Thymus (tissue), 11 donors: ENCODE measurements at regions not wholly inside any gene's neighbourhood (a gene's known extent, or its start where the extent isn't known, plus 50 kb on each side); places are given as distances from the start of the nearest gene placed in this dataset.
"Not testable (repeated sequence)": the region's sequence is repeated elsewhere in the genome, so short reads cannot be mapped to it uniquely, and the experiment has no call there.

Experiments used
- DNase-seq, 9 donors: peaks; one replicate each; pipeline ENCODE4 v3.0.0-alpha.2; 2013; ENCODE audit warnings: low spot score in 9 of 9, low read depth in 6 of 9, missing footprints in 1 of 9
- H3K27ac ChIP-seq, 2 donors: one replicate each; pipeline ENCODE4 v1.5.1; 2013; ENCODE audit warnings: control low read depth in 1 of 2, low read depth in 1 of 2, low read length in 1 of 2, mild to moderate bottlenecking in 1 of 2, moderate library complexity in 1 of 2
- H3K27me3 ChIP-seq, 2 donors: one replicate each; pipeline ENCODE4 v1.5.1; 2013; ENCODE audit warnings: low read length in 1 of 2; ENCODE audit not compliant: control insufficient read depth in 2 of 2, insufficient read depth in 1 of 2
- H3K36me3 ChIP-seq, 2 donors: one replicate each; pipeline ENCODE4 v1.5.1; 2013; ENCODE audit warnings: low read length in 1 of 2, mild to moderate bottlenecking in 1 of 2, moderate library complexity in 1 of 2; ENCODE audit not compliant: control insufficient read depth in 2 of 2, insufficient read depth in 2 of 2
- H3K4me1 ChIP-seq, 2 donors: one replicate each; pipeline ENCODE4 v1.5.1; 2013; ENCODE audit warnings: low read length in 2 of 2; ENCODE audit not compliant: control insufficient read depth in 2 of 2, insufficient read depth in 2 of 2
- H3K4me3 ChIP-seq, 2 donors: one replicate each; pipeline ENCODE4 v1.5.1; 2013; ENCODE audit warnings: low read length in 2 of 2, control low read depth in 1 of 2, mild to moderate bottlenecking in 1 of 2
- H3K9me3 ChIP-seq, 2 donors: one replicate each; pipeline ENCODE4 v1.5.1; 2013; ENCODE audit warnings: low read length in 1 of 2, mild to moderate bottlenecking in 1 of 2; ENCODE audit not compliant: control insufficient read depth in 2 of 2, insufficient read depth in 1 of 2
- WGBS: extraction: QIAGEN DNeasy Blood & Tissue Kit; methylation state at CpG from one replicate; pipeline ENCODE4 v1.1.7; 2013; 5-methylcytosine and 5-hydroxymethylcytosine counted together
- donor health status: healthy.

DNA sequence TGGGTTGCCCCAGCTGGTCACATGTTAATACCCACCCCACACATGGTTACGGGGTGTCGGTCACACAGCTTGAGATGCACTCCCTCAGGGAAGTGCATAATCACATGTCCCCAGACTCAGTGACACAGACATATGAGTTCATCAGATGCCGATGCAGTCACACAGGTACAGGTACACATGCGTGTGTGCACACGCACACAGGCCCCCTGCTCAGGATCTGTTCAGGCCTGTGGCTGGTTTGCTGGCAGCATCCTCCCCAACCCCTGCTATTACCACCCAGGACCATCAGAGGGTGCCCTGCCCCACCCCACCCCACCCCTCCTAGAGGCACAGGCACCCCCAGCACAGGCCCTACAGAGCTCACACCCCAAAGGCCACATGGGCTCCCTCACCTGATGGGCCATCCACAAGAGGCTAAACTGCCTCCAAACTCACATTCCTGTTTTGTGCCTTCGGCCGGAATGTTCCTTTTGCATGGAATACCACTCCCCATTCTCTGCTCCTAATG, 120.6 kb upstream of the ZSCAN2 start:
- not testable (repeated sequence) for H3K4me1 ChIP-seq, H3K27me3 ChIP-seq, H3K27ac ChIP-seq, DNase-seq, H3K36me3 ChIP-seq, H3K9me3 ChIP-seq, H3K4me3 ChIP-seq
- no CpG with 5 or more reads among the region's 7 CpGs for WGBS

DNA sequence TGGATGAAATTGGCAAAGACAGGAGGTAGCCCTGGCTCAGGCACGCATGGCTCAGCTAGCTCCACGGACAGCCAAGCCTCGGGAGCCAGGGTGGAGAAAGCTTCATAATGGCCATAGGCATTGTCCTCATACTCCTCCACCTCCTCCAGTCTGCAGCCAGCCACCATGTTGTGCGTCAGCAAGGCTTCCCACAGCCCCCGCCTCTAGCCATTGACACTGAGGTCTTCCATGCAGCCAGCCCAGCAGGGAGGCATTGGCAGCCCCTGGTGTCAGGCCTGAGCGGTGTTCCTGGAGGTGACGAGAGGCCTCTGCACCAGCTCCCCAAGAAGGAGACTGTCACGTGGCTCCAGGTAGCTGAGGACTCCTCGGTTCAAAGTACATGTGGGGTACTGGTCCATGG, 117.0 kb upstream of the ZSCAN2 start:
- H3K36me3 ChIP-seq, H3K27ac ChIP-seq, DNase-seq: not testable (repeated sequence)

DNA sequence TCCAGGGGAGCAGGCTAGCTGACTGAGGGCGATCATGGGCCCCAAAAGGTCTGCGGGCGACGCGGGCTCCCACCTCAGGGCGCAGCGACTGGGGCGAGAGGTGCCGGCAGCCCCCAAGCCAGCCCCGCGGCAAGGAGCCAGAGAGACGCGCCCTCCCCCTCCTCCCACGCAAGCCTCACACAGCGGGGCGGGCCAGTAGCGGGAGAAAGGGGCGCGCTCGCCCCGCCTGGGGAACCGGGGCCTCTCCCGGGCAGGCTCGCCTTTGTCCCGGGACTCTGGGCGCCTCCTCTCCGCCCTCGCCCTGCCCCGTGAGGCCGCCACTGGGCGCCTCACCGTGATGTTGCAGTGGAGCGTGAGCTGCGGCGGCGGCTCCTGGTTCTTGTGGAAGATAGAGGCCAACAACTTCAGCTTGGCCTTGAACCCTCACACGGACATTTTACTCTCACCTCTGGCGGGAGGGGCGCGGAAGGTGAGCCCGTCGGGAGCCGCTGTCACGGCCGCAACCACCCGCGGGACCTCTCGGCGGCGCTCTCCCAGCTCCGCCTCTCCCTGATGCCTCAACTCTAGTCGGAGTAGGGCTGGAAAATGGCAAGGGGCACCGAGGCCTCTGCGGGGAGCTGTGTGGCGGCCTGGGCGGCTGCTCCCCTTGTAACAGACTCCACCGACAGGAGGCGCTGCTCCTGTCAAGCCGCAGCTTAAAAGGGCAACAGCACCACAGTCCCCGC, 100.5 kb upstream of the ZSCAN2 start:
- not testable (repeated sequence) for H3K4me1 ChIP-seq, H3K9me3 ChIP-seq, H3K27ac ChIP-seq, H3K27me3 ChIP-seq, H3K4me3 ChIP-seq, DNase-seq, H3K36me3 ChIP-seq
- WGBS: 0% methylated on average over 12 of the region's 60 CpGs

More for the DNA sequence above, 117.0 kb upstream of the ZSCAN2 start:
- 95% methylated on average over 2 of the region's 9 CpGs for WGBS
- H3K27me3 ChIP-seq, H3K9me3 ChIP-seq, H3K4me1 ChIP-seq, H3K4me3 ChIP-seq: not testable (repeated sequence)

DNA sequence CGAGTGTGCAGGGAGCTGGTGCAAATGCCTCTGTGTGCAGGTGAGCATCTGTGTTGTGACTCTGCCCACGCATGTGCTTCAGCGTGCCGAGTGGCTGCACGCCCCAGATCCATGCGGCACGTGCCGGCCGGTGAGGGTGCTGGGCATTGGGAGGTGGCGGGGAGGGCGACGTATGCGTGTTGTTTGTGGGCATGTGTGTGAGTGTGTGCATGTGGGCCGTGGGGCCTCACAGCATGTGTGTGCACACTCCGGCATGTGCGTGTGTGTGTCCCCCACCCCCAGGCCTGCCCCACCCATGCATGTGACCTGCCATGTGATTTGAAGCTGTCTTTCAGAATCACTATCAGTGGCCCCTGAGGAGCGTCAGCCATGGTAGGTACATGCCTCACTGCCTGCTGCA, 97.7 kb upstream of the ZSCAN2 start:
- 98% methylated on average over 8 of the region's 17 CpGs for WGBS
- not testable (repeated sequence) for H3K9me3 ChIP-seq, H3K27me3 ChIP-seq, DNase-seq, H3K36me3 ChIP-seq, H3K4me1 ChIP-seq, H3K4me3 ChIP-seq, H3K27ac ChIP-seq

DNA sequence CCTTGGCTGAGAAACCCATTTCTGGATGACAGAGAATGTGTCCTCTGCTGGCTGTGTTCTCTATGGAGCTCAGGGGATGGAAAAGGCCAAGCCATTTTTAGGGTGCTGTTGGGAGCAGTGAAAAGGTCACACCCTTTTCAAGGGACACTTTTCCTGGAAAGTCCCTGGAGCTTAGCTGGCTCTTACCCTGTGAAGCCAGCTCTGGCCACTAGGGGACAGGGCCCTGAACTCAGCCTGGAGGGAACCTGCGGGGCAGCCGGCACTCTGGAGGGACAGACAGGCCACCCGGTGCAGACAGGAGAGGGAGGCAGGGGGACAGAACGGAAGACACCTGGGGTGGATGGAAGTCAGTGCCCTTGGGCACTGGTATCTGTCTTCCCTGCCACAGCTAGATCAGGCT, 95.3 kb upstream of the ZSCAN2 start:
- not testable (repeated sequence) for H3K36me3 ChIP-seq, H3K27me3 ChIP-seq, H3K9me3 ChIP-seq, H3K4me3 ChIP-seq, H3K4me1 ChIP-seq, H3K27ac ChIP-seq, DNase-seq
- 100% methylated on average over 2 of the region's 4 CpGs for WGBS

DNA sequence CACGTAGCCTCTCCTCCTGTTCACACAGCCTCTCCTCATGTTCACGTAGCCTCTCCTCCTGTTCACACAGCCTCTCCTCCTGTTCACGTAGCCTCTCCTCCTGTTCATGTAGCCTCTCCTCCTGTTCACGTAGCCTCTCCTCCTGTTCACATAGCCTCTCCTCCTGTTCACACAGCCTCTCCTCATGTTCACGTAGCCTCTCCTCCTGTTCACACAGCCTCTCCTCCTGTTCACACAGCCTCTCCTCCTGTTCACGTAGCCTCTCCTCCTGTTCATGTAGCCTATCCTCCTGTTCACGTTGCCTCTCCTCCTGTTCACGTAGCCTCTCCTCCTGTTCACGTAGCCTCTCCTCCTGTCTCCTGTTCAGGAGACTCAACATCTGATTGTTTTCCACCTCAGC, 88.5 kb upstream of the ZSCAN2 start:
- DNase-seq, H3K36me3 ChIP-seq, H3K27ac ChIP-seq, H3K4me3 ChIP-seq, H3K4me1 ChIP-seq, H3K27me3 ChIP-seq, H3K9me3 ChIP-seq: not testable (repeated sequence)
- 97% methylated on average over 4 of the region's 9 CpGs for WGBS

DNA sequence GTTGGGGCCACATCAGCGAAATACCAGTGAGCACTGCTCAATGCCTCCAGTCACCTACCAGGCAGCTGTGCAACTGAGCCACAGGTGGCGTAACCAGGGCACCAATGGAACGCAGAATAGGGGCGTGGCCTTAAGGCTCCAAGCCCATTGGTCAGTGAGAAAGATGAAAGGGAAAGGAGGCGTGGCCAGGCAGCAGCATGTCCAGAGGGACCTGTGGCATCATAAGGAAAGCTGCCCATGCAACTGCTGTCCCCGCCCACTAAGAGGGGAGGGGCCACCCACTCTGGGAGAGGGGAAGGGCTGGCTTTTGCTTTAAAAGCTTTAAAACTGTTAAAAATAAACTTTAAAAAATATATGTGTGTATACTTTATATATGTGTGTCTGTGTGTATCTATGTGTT, 84.0 kb upstream of the ZSCAN2 start:
- 97% methylated on average over 5 of the region's 6 CpGs for WGBS
- H3K4me3 ChIP-seq: not testable (repeated sequence)

DNA sequence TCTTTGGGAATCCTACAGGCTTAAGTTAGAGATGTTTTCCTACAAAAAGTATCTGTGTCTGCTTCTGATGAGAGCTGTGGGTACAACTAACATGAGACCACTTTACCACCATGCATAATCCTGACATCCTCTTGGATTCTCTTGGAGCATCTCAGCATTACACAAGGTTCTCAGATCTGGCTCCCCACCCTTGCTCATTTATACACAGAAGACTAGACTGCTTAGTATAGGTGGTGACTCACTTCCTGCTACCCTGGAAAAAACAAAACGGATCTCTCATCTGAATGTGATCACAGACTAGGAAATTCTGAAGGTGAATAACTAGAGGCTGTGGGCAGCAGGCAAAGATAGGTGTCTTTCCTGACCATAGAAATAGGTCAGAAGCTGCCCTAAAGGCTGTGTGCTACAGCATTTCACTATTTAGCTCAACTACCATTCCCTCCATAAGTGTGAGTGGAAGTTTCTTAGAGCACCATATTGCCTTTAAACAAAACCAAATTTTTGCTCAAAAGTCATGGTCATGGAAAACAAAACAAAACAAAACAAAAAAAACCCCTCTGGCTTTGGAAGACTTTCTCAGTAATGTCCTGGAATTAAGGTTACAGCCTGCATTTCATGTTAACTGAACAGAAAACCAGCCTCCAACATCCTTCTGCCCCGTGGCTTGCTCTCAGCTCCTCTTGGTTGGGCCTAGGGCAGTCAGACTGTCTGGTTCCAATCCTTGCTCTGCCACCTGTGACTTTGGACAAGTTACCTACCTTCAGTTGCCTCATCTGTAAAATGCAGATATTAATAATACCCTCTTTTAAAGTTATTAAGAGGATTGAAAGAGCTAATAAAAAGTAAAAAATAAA, 75.1 kb upstream of the ZSCAN2 start:
- H3K4me3 ChIP-seq, H3K36me3 ChIP-seq, H3K27ac ChIP-seq, H3K4me1 ChIP-seq, DNase-seq, H3K9me3 ChIP-seq, H3K27me3 ChIP-seq: not testable (repeated sequence)
- WGBS: 55% methylated on average over 2 of the region's 2 CpGs

More for the DNA sequence above, 84.0 kb upstream of the ZSCAN2 start:
- not testable (repeated sequence) for H3K36me3 ChIP-seq, DNase-seq, H3K4me1 ChIP-seq, H3K27ac ChIP-seq, H3K27me3 ChIP-seq, H3K9me3 ChIP-seq

DNA sequence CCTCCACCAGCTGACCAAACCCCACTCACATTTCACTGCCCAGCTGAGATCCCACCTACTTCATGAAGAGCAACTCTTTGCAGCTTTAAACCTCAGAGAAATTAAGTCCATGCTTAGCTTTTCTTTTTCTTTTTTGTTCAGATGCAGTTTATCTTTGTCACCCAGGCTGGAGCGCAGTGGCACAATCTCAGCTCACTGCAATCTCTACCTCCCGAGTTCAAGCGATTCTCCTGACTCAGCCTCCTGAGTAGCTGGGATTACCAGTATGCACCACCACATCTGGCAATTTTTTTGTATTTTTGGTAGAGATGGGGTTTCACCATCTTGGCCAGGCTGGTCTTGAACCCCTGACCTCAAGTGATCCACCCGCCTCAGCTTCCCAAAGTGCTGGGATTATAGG, 70.1 kb upstream of the ZSCAN2 start:
- H3K27me3 ChIP-seq, H3K4me3 ChIP-seq, H3K9me3 ChIP-seq, DNase-seq, H3K27ac ChIP-seq, H3K36me3 ChIP-seq, H3K4me1 ChIP-seq: not testable (repeated sequence)
- 97% methylated on average over 4 of the region's 4 CpGs for WGBS
